ENCODE measurements at regions not wholly inside any gene's neighbourhood (a gene's known extent, or its start where the extent isn't known, plus 50 kb on each side); places are given as distances from the start of the nearest gene placed in this dataset.

DNA sequence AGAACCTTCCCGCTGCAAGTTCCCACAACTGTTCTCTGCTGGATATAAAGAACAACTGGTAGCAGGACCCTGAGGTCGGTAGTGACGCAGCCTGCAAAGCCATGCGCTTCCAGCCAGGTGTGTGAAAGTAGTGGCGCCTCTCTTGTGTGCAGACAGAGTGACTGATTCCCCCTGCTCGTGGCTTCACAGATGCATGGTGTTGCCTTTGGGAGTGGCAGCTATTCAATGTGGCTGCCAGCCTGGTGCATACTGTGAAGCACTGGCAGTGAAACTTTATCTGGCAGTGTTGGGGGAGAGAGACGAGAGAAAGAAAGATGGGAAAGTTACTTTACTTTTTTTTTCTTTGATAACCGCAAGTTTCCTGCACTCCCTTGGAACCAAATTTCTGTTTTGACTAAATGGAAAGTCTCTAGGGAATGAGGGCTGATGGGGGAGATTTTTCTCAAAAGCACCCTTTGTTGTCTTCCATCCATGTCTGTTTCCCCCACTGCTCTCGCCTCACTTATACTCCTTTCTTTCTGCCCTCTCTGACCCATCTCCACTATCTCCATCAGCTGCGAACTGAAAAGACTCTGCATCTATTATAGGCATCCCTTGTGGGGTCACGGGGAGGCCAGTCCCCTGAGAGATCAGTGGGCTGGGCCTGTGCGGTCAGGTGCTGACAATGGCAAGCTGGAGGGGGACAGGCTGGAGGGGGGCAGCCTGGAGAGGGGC lies 90.0 kb upstream of the TNP1 start:
- TF ChIP-seq, protein P1, sequence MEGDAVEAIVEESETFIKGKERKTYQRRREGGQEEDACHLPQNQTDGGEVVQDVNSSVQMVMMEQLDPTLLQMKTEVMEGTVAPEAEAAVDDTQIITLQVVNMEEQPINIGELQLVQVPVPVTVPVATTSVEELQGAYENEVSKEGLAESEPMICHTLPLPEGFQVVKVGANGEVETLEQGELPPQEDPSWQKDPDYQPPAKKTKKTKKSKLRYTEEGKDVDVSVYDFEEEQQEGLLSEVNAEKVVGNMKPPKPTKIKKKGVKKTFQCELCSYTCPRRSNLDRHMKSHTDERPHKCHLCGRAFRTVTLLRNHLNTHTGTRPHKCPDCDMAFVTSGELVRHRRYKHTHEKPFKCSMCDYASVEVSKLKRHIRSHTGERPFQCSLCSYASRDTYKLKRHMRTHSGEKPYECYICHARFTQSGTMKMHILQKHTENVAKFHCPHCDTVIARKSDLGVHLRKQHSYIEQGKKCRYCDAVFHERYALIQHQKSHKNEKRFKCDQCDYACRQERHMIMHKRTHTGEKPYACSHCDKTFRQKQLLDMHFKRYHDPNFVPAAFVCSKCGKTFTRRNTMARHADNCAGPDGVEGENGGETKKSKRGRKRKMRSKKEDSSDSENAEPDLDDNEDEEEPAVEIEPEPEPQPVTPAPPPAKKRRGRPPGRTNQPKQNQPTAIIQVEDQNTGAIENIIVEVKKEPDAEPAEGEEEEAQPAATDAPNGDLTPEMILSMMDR (IDR thresholded peaks at IDR 0.05) = no peak
- TF ChIP-seq POLR2A (IDR thresholded peaks at IDR 0.05) = no peak
